Thymus (tissue), 11 donors: ENCODE measurements at regions not wholly inside any gene's neighbourhood (a gene's known extent, or its start where the extent isn't known, plus 50 kb on each side); places are given as distances from the start of the nearest gene placed in this dataset.

Source experiments
- DNase-seq, 9 donors: peaks; one replicate each; pipeline ENCODE4 v3.0.0-alpha.2; 2013; ENCODE audit warnings: low spot score in 9 of 9, low read depth in 6 of 9, missing footprints in 1 of 9
- H3K27ac ChIP-seq, 2 donors: one replicate each; pipeline ENCODE4 v1.5.1; 2013; ENCODE audit warnings: control low read depth in 1 of 2, low read depth in 1 of 2, low read length in 1 of 2, mild to moderate bottlenecking in 1 of 2, moderate library complexity in 1 of 2
- H3K27me3 ChIP-seq, 2 donors: one replicate each; pipeline ENCODE4 v1.5.1; 2013; ENCODE audit warnings: low read length in 1 of 2; ENCODE audit not compliant: control insufficient read depth in 2 of 2, insufficient read depth in 1 of 2
- H3K36me3 ChIP-seq, 2 donors: one replicate each; pipeline ENCODE4 v1.5.1; 2013; ENCODE audit warnings: low read length in 1 of 2, mild to moderate bottlenecking in 1 of 2, moderate library complexity in 1 of 2; ENCODE audit not compliant: control insufficient read depth in 2 of 2, insufficient read depth in 2 of 2
- H3K4me1 ChIP-seq, 2 donors: one replicate each; pipeline ENCODE4 v1.5.1; 2013; ENCODE audit warnings: low read length in 2 of 2; ENCODE audit not compliant: control insufficient read depth in 2 of 2, insufficient read depth in 2 of 2
- H3K4me3 ChIP-seq, 2 donors: one replicate each; pipeline ENCODE4 v1.5.1; 2013; ENCODE audit warnings: low read length in 2 of 2, control low read depth in 1 of 2, mild to moderate bottlenecking in 1 of 2
- H3K9me3 ChIP-seq, 2 donors: one replicate each; pipeline ENCODE4 v1.5.1; 2013; ENCODE audit warnings: low read length in 1 of 2, mild to moderate bottlenecking in 1 of 2; ENCODE audit not compliant: control insufficient read depth in 2 of 2, insufficient read depth in 1 of 2
- WGBS: extraction: QIAGEN DNeasy Blood & Tissue Kit; methylation state at CpG from one replicate; pipeline ENCODE4 v1.1.7; 2013; 5-methylcytosine and 5-hydroxymethylcytosine counted together
- donor health status: healthy.

DNA sequence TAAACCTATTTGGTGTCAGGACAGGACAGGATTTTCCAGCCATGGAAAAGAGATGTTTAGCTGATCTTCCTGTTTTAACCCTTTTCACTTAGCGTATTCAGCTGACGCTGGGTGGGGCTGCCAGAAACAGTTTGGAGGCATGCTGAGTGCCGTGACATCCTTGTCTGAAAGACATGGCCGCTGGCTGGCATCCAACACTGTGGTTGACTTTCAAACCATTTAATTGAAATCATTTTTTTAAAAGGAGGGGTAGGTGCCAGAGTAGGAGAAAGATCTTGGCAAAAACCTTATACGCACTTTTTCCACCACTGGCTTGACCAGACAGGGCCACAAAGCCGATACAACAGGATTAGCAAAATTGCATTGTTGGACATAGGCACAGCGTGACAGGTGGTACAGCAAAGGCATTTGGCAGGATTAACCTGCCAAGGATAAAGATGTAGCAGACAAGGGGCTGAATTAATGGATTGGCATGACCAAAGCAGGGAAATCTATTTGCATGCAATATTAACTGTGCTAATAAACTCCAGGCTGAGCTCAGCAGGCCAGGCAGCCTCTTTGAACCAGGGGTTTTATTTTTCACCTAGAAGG, 131.8 kb upstream of the TOPAZ1 start:
- Histone ChIP-seq H3K9me3 (no peaks in the 10 kb centered on the region), H3K27me3 (peaks cover 0 to 15% of the 10 kb centered on the region in 2 donors), H3K36me3 (no peaks in the 10 kb centered on the region), H3K27ac (no peak overlapping the region), H3K4me1 (no peaks in the 10 kb centered on the region), H3K4me3 (no peak overlapping the region)
- WGBS: 93% methylated on average over 7 of the region's 7 CpGs
- DNase-seq: no peak

- Histone ChIP-seq H3K4me3 (no peak overlapping the region), H3K27ac (no peak overlapping the region), H3K27me3 (peaks cover 0 to 13% of the 10 kb centered on the region in 2 donors), H3K36me3 (no peaks in the 10 kb centered on the region), H3K9me3 (no peaks in the 10 kb centered on the region), H3K4me1 (no peaks in the 10 kb centered on the region)
- WGBS: 93% methylated on average over 9 of the region's 9 CpGs
- DNase-seq: no peak
Observed at GRCh38 chr3:44110648-44111047, 131.0 kb upstream of the TOPAZ1 start.

- 89% methylated on average over 2 of the region's 2 CpGs for WGBS
- no peak overlapping the region for H3K4me3 ChIP-seq
- H3K27me3 ChIP-seq: peaks cover 0 to 15% of the 10 kb centered on the region in 2 donors
- no peaks in the 10 kb centered on the region for H3K4me1 ChIP-seq
- no peak for DNase-seq
- no peaks in the 10 kb centered on the region for H3K36me3 ChIP-seq
- H3K9me3 ChIP-seq: no peaks in the 10 kb centered on the region
- H3K27ac ChIP-seq: no peak overlapping the region
Observed at GRCh38 chr3:44111482-44111881, 130.2 kb upstream of the TOPAZ1 start.

GRCh38 chr3:44114142-44114541, 127.5 kb upstream of the TOPAZ1 start:
- DNase-seq: peak in 3 of 9 donors; percentile 6 to 29 (median 28)
- H3K27me3 ChIP-seq: peaks cover 0 to 21% of the 10 kb centered on the region in 2 donors
- H3K36me3 ChIP-seq: no peaks in the 10 kb centered on the region
- H3K4me3 ChIP-seq: no peak overlapping the region
- WGBS: 56% methylated on average over 12 of the region's 12 CpGs
- H3K9me3 ChIP-seq: no peaks in the 10 kb centered on the region
- H3K4me1 ChIP-seq: no peaks in the 10 kb centered on the region
- no peak overlapping the region for H3K27ac ChIP-seq

- 86% methylated on average over 2 of the region's 2 CpGs for WGBS
- no peaks in the 10 kb centered on the region for H3K36me3 ChIP-seq
- H3K27ac ChIP-seq: no peak overlapping the region
- no peak overlapping the region for H3K4me3 ChIP-seq
- H3K27me3 ChIP-seq: peaks cover 0 to 21% of the 10 kb centered on the region in 2 donors
- no peak for DNase-seq
- no peaks in the 10 kb centered on the region for H3K4me1 ChIP-seq
- no peaks in the 10 kb centered on the region for H3K9me3 ChIP-seq
Observed at GRCh38 chr3:44117239-44117638, 124.4 kb upstream of the TOPAZ1 start.

DNA sequence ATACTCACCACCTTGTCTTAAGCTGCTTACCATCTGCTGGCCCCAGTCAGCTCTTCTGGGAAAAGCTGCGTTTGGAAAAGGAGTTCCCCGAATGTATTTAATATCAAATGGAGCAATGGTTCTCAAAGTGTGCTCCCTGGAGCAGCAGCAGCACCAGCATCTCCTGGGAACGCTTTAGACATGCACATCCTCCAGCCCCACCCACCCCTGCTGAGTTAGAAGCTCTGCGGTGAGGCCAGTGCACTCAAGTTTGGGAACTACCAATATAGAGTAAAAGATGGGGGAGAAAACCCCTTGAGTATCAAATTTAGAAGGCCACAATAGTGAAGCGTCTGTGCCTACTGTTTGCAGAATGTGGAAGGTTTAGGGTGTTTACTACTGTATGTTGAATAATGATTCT, 124.0 kb upstream of the TOPAZ1 start:
- Histone ChIP-seq H3K36me3 (no peaks in the 10 kb centered on the region), H3K27ac (no peak overlapping the region), H3K27me3 (peaks cover 0 to 21% of the 10 kb centered on the region in 2 donors), H3K9me3 (no peaks in the 10 kb centered on the region), H3K4me1 (no peaks in the 10 kb centered on the region), H3K4me3 (no peak overlapping the region)
- no peak for DNase-seq
- 94% methylated on average over 5 of the region's 5 CpGs for WGBS

DNA sequence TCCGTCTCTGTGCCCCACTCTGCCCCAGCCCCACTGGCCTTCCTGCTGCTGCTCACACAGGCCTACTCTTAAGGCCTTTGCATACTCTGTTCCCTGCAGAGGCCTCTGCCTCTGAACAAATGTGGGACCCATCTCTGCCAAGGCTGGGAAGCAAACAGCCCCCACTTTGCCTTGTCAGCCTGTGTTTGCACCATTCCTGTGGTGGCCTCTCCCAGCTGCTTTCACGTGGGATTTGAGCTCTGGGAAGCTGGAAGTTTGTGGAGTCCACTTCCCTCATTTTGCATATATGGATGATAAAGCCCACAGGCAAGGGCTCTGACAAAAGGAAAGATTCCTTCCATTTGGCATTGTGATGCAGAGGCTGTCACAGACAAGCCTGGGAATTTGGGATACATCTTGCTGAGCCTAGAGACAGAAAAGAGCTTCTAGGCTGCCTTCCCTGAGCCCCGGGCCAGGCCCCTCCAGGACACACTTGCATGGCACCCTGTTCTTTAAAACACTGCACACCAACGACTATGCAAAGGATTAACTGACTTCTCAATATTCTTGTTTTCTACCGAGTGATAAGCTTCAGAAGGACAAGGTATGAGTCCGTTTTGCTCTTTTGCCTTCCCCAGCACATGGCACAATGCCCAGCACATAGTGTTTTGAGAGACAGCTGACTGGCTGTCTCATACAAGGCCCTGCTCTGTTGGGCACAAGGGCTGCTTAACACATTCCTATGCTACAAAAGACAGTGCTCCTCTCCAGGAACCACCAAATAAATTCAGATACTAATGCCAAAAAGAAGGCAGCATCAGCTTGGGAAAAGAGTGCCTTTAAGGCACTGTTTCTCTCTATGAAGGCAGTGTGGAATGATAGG, 120.7 kb upstream of the TOPAZ1 start:
- H3K4me1 ChIP-seq: no peaks in the 10 kb centered on the region
- no peaks in the 10 kb centered on the region for H3K36me3 ChIP-seq
- peaks cover 0 to 10% of the 10 kb centered on the region in 2 donors for H3K27me3 ChIP-seq
- DNase-seq: no peak
- 88% methylated on average over 6 of the region's 6 CpGs for WGBS
- H3K9me3 ChIP-seq: no peaks in the 10 kb centered on the region
- H3K27ac ChIP-seq: no peak overlapping the region
- H3K4me3 ChIP-seq: no peak overlapping the region

- Histone ChIP-seq H3K4me3 (no peak overlapping the region), H3K27ac (no peak overlapping the region), H3K9me3 (no peaks in the 10 kb centered on the region), H3K36me3 (no peaks in the 10 kb centered on the region), H3K27me3 (no peaks in the 10 kb centered on the region), H3K4me1 (peaks cover 0 to 15% of the 10 kb centered on the region in 2 donors)
- DNase-seq: no peak
- 97% methylated on average over 2 of the region's 2 CpGs for WGBS
Observed at GRCh38 chr3:44125246-44125645, 116.4 kb upstream of the TOPAZ1 start.

DNA sequence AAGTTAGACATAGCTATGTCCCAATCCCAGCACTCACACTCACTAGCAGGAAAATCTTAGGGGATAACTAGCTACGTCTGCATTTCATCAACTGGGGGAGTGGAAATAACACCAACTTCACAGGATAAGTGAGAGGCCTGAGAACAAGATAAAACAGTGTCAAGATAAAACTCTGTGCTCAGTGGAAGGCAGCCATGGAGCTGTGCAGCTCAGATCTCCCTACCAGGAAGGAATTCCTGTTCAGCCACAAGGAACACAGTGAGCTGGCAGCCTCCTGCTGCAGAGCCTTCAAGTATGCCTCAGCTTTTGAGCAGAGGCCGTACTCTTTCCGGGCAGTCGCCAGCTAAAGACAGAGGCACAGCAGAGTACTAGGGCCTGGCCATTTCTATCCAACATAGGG, 115.8 kb upstream of the TOPAZ1 start:
- Histone ChIP-seq H3K4me3 (no peak overlapping the region), H3K9me3 (no peaks in the 10 kb centered on the region), H3K27me3 (no peaks in the 10 kb centered on the region), H3K4me1 (peaks cover 0 to 17% of the 10 kb centered on the region in 2 donors), H3K27ac (no peak overlapping the region), H3K36me3 (no peaks in the 10 kb centered on the region)
- WGBS: 95% methylated on average over 4 of the region's 4 CpGs
- DNase-seq: no peak
